ENCODE measurements at regions not wholly inside any gene's neighbourhood (a gene's known extent, or its start where the extent isn't known, plus 50 kb on each side); places are given as distances from the start of the nearest gene placed in this dataset.

GRCh38 chrX:69110116-69110530, 55.1 kb downstream of the PJA1 start:
- TF ChIP-seq GATA2 (IDR thresholded peaks at IDR 0.05; ENCODE audit: low read depth, low read length) = no peak
- TF ChIP-seq GATA3 (IDR thresholded peaks at IDR 0.05; ENCODE audit: low read depth, low read length) = no peak

- no peak for TF ChIP-seq GATA3 (IDR thresholded peaks at IDR 0.05; ENCODE audit: low read depth, low read length)
- TF ChIP-seq GATA2 (IDR thresholded peaks at IDR 0.05; ENCODE audit: low read depth, low read length) = no peak
These were observed 55.5 kb downstream of the PJA1 start for GRCh38 chrX:69109706-69110105.

- TF ChIP-seq GATA3 (IDR thresholded peaks at IDR 0.05; ENCODE audit: low read depth, low read length) = no peak
- TF ChIP-seq GATA2 (IDR thresholded peaks at IDR 0.05; ENCODE audit: low read depth, low read length) = no peak
These were observed 56.1 kb downstream of the PJA1 start for GRCh38 chrX:69109036-69109663.

- no peak for TF ChIP-seq GATA2 (IDR thresholded peaks at IDR 0.05; ENCODE audit: low read depth, low read length)
- TF ChIP-seq GATA3 (IDR thresholded peaks at IDR 0.05; ENCODE audit: low read depth, low read length) = no peak
These were observed 57.4 kb downstream of the PJA1 start for GRCh38 chrX:69107747-69108401.

GRCh38 chrX:69107231-69107739, 58.0 kb downstream of the PJA1 start:
- TF ChIP-seq GATA2 (IDR thresholded peaks at IDR 0.05; ENCODE audit: low read depth, low read length) = no peak
- no peak for TF ChIP-seq GATA3 (IDR thresholded peaks at IDR 0.05; ENCODE audit: low read depth, low read length)

GRCh38 chrX:69104756-69105434, 60.4 kb downstream of the PJA1 start:
- TF ChIP-seq GATA3 (IDR thresholded peaks at IDR 0.05; ENCODE audit: low read depth, low read length) (no peak), GATA2 (IDR thresholded peaks at IDR 0.05; ENCODE audit: low read depth, low read length) (no peak)

GRCh38 chrX:69103539-69103938, 61.7 kb downstream of the PJA1 start:
- TF ChIP-seq GATA2 (IDR thresholded peaks at IDR 0.05; ENCODE audit: low read depth, low read length) (no peak), GATA3 (IDR thresholded peaks at IDR 0.05; ENCODE audit: low read depth, low read length) (no peak)

- TF ChIP-seq GATA2 (IDR thresholded peaks at IDR 0.05; ENCODE audit: low read depth, low read length) (no peak), GATA3 (IDR thresholded peaks at IDR 0.05; ENCODE audit: low read depth, low read length) (no peak)
These were observed 62.5 kb downstream of the PJA1 start for GRCh38 chrX:69102612-69103194.

- no peak for TF ChIP-seq GATA2 (IDR thresholded peaks at IDR 0.05; ENCODE audit: low read depth, low read length)
- no peak for TF ChIP-seq GATA3 (IDR thresholded peaks at IDR 0.05; ENCODE audit: low read depth, low read length)
These were observed 63.5 kb downstream of the PJA1 start for GRCh38 chrX:69101683-69102251.

GRCh38 chrX:69100478-69100877, 64.8 kb downstream of the PJA1 start:
- TF ChIP-seq GATA2 (IDR thresholded peaks at IDR 0.05; ENCODE audit: low read depth, low read length) = no peak
- TF ChIP-seq GATA3 (IDR thresholded peaks at IDR 0.05; ENCODE audit: low read depth, low read length) = no peak

- TF ChIP-seq GATA2 (IDR thresholded peaks at IDR 0.05; ENCODE audit: low read depth, low read length) (no peak), GATA3 (IDR thresholded peaks at IDR 0.05; ENCODE audit: low read depth, low read length) (no peak)
These were observed 67.6 kb downstream of the PJA1 start for GRCh38 chrX:69097451-69098236.

- TF ChIP-seq GATA2 (IDR thresholded peaks at IDR 0.05; ENCODE audit: low read depth, low read length) (peak; percentile 55), GATA3 (IDR thresholded peaks at IDR 0.05; ENCODE audit: low read depth, low read length) (no peak)
These were observed 68.3 kb downstream of the PJA1 start for GRCh38 chrX:69096963-69097362.

- no peak for TF ChIP-seq GATA3 (IDR thresholded peaks at IDR 0.05; ENCODE audit: low read depth, low read length)
- no peak for TF ChIP-seq GATA2 (IDR thresholded peaks at IDR 0.05; ENCODE audit: low read depth, low read length)
These were observed 70.1 kb downstream of the PJA1 start for GRCh38 chrX:69094977-69095669.

Data from SH-SY5Y (cell line).